Liver (tissue), 8 donors: ENCODE measurements at regions not wholly inside any gene's neighbourhood (a gene's known extent, or its start where the extent isn't known, plus 50 kb on each side); places are given as distances from the start of the nearest gene placed in this dataset.

ENCODE experiments used
- DNase-seq: peaks from one replicate; pipeline ENCODE4 v3.0.0-alpha.2; 2017; ENCODE audit warnings: low spot score
- H3K27ac ChIP-seq, 2 donors: one replicate each; pipeline ENCODE4 v1.7.0; 2013; ENCODE audit warnings: inconsistent platforms in 2 of 2, low read length in 2 of 2, control low read depth in 1 of 2, low read depth in 1 of 2, mild to moderate bottlenecking in 1 of 2
- H3K27me3 ChIP-seq, 4 donors: one replicate each; pipeline versions ENCODE4 v1.6.1 to v1.7.0; 2013; ENCODE audit warnings: low read length in 3 of 4, inconsistent platforms in 1 of 4, mild to moderate bottlenecking in 1 of 4, moderate library complexity in 1 of 4; ENCODE audit not compliant: control insufficient read depth in 4 of 4, insufficient read depth in 4 of 4
- H3K36me3 ChIP-seq, 4 donors: one replicate each; pipeline versions ENCODE4 v1.6.1 to v1.7.0; 2013; ENCODE audit warnings: low read length in 3 of 4, mild to moderate bottlenecking in 3 of 4, low read depth in 1 of 4, moderate library complexity in 1 of 4; ENCODE audit not compliant: control insufficient read depth in 4 of 4, insufficient read depth in 3 of 4
- H3K4me1 ChIP-seq, 4 donors: one replicate each; pipeline versions ENCODE4 v1.6.1 to v1.7.0; 2013; ENCODE audit warnings: low read length in 3 of 4, mild to moderate bottlenecking in 3 of 4, moderate library complexity in 1 of 4; ENCODE audit not compliant: control insufficient read depth in 4 of 4, insufficient read depth in 4 of 4
- H3K4me3 ChIP-seq, 3 donors: one replicate each; pipeline versions ENCODE4 v1.6.1 to v1.7.0; 2013; ENCODE audit warnings: low read length in 3 of 3, control low read depth in 1 of 3, low read depth in 1 of 3, mild to moderate bottlenecking in 1 of 3
- H3K9ac ChIP-seq, 2 donors: one replicate each; pipeline ENCODE4 v1.7.0; 2013; ENCODE audit warnings: low read length in 2 of 2, mild to moderate bottlenecking in 2 of 2, moderate library complexity in 2 of 2, control low read depth in 1 of 2, low read depth in 1 of 2
- H3K9me3 ChIP-seq, 4 donors: one replicate each; pipeline versions ENCODE4 v1.6.1 to v1.7.0; 2013; ENCODE audit warnings: low read length in 3 of 4; ENCODE audit not compliant: control insufficient read depth in 4 of 4
- ATF3 ChIP-seq: IDR thresholded peaks from 2 replicates; pipeline ENCODE4 v1.6.1; 2016; ENCODE audit warnings: antibody characterized with exemption
- FOXA1 ChIP-seq: IDR thresholded peaks from 2 replicates; pipeline ENCODE4 v1.6.1; 2016; ENCODE audit warnings: antibody characterized with exemption
- FOXA2 ChIP-seq: IDR thresholded peaks from 2 replicates; pipeline ENCODE4 v1.6.1; 2016; ENCODE audit warnings: antibody characterized with exemption
- GABPA ChIP-seq, 2 donors: IDR thresholded peaks in 1 of 2; conservative IDR thresholded peaks in 1 of 2; 2 replicates each; pipeline ENCODE4 v1.6.1; 2016; ENCODE audit warnings: antibody characterized with exemption in 2 of 2, mild to moderate bottlenecking in 1 of 2, moderate library complexity in 1 of 2
- HNF4A ChIP-seq, 2 donors: conservative IDR thresholded peaks; 2 replicates each; pipeline ENCODE4 v1.6.1; 2016; ENCODE audit warnings: antibody characterized with exemption in 2 of 2, mild to moderate bottlenecking in 2 of 2
- HNF4G ChIP-seq: IDR thresholded peaks from 2 replicates; pipeline ENCODE4 v1.6.1; 2016; ENCODE audit warnings: antibody characterized with exemption
- JUND ChIP-seq, 2 donors: IDR thresholded peaks; 2 replicates each; pipeline ENCODE4 v1.6.1; 2016; ENCODE audit warnings: antibody characterized with exemption in 2 of 2
- NR2F2 ChIP-seq: IDR thresholded peaks from 2 replicates; pipeline ENCODE4 v1.6.1; 2016; ENCODE audit warnings: antibody characterized with exemption
- RAD21 ChIP-seq, 2 donors: IDR thresholded peaks; 2 replicates each; pipeline ENCODE4 v1.6.1; 2016; ENCODE audit warnings: antibody characterized with exemption in 2 of 2, mild to moderate bottlenecking in 2 of 2
- RXRA ChIP-seq, 2 donors: IDR thresholded peaks; 2 replicates each; pipeline ENCODE4 v1.6.1; 2017 to 2018; ENCODE audit warnings: antibody characterized with exemption in 2 of 2, mild to moderate bottlenecking in 1 of 2
- SP1 ChIP-seq: IDR thresholded peaks from 2 replicates; pipeline ENCODE4 v1.6.1; 2018; ENCODE audit warnings: antibody characterized with exemption, mild to moderate bottlenecking
- YY1 ChIP-seq: IDR thresholded peaks from 2 replicates; pipeline ENCODE4 v1.6.1; 2016; ENCODE audit warnings: antibody characterized with exemption, mild to moderate bottlenecking
- WGBS: extraction: QIAGEN DNeasy Blood & Tissue Kit; methylation state at CpG from one replicate; pipeline ENCODE4 v1.1.7; 2013; 5-methylcytosine and 5-hydroxymethylcytosine counted together
- TF ChIP-seq, protein P1 (sequence below): IDR thresholded peaks from 2 replicates; pipeline ENCODE4 v1.6.1; 2016; ENCODE audit warnings: antibody characterized with exemption, mild to moderate bottlenecking
- TF ChIP-seq, protein P2 (sequence below): fragments of 150-350 bp; IDR thresholded peaks from 2 replicates; pipeline ENCODE4 v1.5.1; 2017; ENCODE audit warnings: improper control_type of control experiment, low read depth, low read length; ENCODE audit not compliant: missing input control
- TF ChIP-seq, protein P3 (sequence below): IDR thresholded peaks from 2 replicates; pipeline ENCODE4 v1.6.1; 2016; ENCODE audit warnings: antibody characterized with exemption
- donor health status: healthy.
- donor health status: healthy.
- donor health status: healthy.
- donor health status: healthy.
- donor health status: healthy.

GRCh38 chr5:144035046-144035740 is 135.3 kb downstream of the YIPF5 start:
- Histone ChIP-seq H3K27me3 (peaks cover 0 to 4% (median under 1%) of the 10 kb centered on the region in 4 donors), H3K36me3 (no peaks in the 10 kb centered on the region), H3K4me3 (no peak overlapping the region), H3K9me3 (peaks cover 0 to 3% (median 0%) of the 10 kb centered on the region in 4 donors), H3K27ac (no peak overlapping the region), H3K4me1 (no peaks in the 10 kb centered on the region), H3K9ac (no peak overlapping the region)
- no peak for DNase-seq
- TF ChIP-seq, protein P1, sequence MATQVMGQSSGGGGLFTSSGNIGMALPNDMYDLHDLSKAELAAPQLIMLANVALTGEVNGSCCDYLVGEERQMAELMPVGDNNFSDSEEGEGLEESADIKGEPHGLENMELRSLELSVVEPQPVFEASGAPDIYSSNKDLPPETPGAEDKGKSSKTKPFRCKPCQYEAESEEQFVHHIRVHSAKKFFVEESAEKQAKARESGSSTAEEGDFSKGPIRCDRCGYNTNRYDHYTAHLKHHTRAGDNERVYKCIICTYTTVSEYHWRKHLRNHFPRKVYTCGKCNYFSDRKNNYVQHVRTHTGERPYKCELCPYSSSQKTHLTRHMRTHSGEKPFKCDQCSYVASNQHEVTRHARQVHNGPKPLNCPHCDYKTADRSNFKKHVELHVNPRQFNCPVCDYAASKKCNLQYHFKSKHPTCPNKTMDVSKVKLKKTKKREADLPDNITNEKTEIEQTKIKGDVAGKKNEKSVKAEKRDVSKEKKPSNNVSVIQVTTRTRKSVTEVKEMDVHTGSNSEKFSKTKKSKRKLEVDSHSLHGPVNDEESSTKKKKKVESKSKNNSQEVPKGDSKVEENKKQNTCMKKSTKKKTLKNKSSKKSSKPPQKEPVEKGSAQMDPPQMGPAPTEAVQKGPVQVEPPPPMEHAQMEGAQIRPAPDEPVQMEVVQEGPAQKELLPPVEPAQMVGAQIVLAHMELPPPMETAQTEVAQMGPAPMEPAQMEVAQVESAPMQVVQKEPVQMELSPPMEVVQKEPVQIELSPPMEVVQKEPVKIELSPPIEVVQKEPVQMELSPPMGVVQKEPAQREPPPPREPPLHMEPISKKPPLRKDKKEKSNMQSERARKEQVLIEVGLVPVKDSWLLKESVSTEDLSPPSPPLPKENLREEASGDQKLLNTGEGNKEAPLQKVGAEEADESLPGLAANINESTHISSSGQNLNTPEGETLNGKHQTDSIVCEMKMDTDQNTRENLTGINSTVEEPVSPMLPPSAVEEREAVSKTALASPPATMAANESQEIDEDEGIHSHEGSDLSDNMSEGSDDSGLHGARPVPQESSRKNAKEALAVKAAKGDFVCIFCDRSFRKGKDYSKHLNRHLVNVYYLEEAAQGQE, result no peak
- no peak for TF ChIP-seq SP1
- TF ChIP-seq RAD21 (IDR thresholded peaks at IDR 0.05), result no peak
- no peak for TF ChIP-seq JUND (IDR thresholded peaks at IDR 0.05)
- no peak for TF ChIP-seq YY1
- TF ChIP-seq GABPA (IDR thresholded peaks at IDR 0.05 in 1 of 2, conservative IDR thresholded peaks at IDR 0.05 in 1 of 2), result no peak
- TF ChIP-seq RXRA (IDR thresholded peaks at IDR 0.05), result no peak
- no peak for TF ChIP-seq FOXA1
- no peak for TF ChIP-seq ATF3
- no peak for TF ChIP-seq NR2F2
- TF ChIP-seq HNF4A (conservative IDR thresholded peaks at IDR 0.05), result no peak
- WGBS, result 77% methylated on average over 4 of the region's 4 CpGs

DNA sequence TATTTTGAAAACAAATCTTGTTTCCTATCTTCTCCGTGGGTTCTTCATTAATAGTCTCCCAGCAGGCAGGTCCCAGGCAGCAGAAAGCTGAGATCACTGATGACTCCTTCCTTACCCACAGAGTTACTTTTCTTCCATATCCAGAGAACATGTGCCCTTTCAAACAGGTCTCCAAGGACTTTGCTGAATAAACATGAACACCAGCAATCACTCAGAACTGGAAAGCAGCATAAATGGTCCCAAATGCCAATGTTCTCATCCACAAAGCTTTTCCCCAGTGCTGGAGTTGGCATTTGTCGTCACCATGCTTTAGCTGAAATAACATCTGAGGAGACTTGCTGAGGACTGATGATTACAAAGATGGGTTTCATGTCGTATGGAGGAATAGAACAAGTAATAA is 134.0 kb downstream of the YIPF5 start:
- Histone ChIP-seq H3K4me1 (no peaks in the 10 kb centered on the region), H3K9ac (no peak overlapping the region), H3K9me3 (peaks cover 0 to 3% (median 0%) of the 10 kb centered on the region in 4 donors), H3K4me3 (no peak overlapping the region), H3K27me3 (peaks cover 0 to 7% (median under 1%) of the 10 kb centered on the region in 4 donors), H3K36me3 (no peaks in the 10 kb centered on the region), H3K27ac (no peak overlapping the region)
- TF ChIP-seq NR2F2 (no peak), HNF4G (no peak), JUND (IDR thresholded peaks at IDR 0.05) (no peak), GABPA (IDR thresholded peaks at IDR 0.05 in 1 of 2, conservative IDR thresholded peaks at IDR 0.05 in 1 of 2) (no peak), FOXA2 (no peak), RXRA (IDR thresholded peaks at IDR 0.05) (no peak), FOXA1 (no peak), RAD21 (IDR thresholded peaks at IDR 0.05) (no peak), YY1 (no peak)
- TF ChIP-seq, protein P2, sequence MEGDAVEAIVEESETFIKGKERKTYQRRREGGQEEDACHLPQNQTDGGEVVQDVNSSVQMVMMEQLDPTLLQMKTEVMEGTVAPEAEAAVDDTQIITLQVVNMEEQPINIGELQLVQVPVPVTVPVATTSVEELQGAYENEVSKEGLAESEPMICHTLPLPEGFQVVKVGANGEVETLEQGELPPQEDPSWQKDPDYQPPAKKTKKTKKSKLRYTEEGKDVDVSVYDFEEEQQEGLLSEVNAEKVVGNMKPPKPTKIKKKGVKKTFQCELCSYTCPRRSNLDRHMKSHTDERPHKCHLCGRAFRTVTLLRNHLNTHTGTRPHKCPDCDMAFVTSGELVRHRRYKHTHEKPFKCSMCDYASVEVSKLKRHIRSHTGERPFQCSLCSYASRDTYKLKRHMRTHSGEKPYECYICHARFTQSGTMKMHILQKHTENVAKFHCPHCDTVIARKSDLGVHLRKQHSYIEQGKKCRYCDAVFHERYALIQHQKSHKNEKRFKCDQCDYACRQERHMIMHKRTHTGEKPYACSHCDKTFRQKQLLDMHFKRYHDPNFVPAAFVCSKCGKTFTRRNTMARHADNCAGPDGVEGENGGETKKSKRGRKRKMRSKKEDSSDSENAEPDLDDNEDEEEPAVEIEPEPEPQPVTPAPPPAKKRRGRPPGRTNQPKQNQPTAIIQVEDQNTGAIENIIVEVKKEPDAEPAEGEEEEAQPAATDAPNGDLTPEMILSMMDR, result no peak
- TF ChIP-seq, protein P3, sequence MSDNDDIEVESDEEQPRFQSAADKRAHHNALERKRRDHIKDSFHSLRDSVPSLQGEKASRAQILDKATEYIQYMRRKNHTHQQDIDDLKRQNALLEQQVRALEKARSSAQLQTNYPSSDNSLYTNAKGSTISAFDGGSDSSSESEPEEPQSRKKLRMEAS, result no peak
- 65% methylated on average over 3 of the region's 3 CpGs for WGBS
- DNase-seq, result no peak
